GM12892 (cell line): ENCODE measurements at regions not wholly inside any gene's neighbourhood (a gene's known extent, or its start where the extent isn't known, plus 50 kb on each side); places are given as distances from the start of the nearest gene placed in this dataset.

Source experiments
- DNase-seq: peaks from one replicate; pipeline ENCODE4 v3.0.0; 2011; ENCODE audit not compliant: insufficient read length
- FAIRE-seq: peaks from 2 replicates; lab custom pipeline; 2011; peaks lifted over from hg19 to GRCh38; lab: Jason Lieb, UNC
- POLR2A ChIP-seq: IDR thresholded peaks from 2 replicates; pipeline ENCODE4 v1.6.1; 2011; ENCODE audit warnings: low read depth, low read length, control low read depth
- POLR2AphosphoS5 ChIP-seq: IDR thresholded peaks from 2 replicates; pipeline ENCODE4 v1.6.1; 2011; ENCODE audit warnings: low read depth, low read length, control low read depth
- TAF1 ChIP-seq: IDR thresholded peaks from 2 replicates; pipeline ENCODE4 v1.6.1; 2011; ENCODE audit warnings: low read depth, mild to moderate bottlenecking, control low read depth, low read length, borderline replicate concordance

DNA sequence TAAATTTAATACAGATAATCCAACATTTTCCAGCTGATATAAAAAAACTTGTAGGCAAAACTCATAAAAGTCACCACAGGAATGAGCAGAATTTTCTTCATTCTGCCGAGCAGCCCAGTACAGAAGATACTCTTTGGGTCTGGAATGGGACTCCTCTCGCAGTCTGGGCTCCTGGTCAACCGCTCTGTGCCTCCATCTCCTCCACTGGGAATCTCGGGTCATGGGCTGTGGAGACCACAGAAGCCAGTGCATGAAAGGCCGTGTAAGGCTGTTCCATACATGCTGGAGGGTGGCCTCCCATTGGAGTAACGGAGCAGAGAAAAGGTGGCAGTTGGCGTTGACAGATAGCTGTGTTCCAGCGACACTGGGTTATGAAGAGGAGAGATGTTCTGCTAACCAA, 616.4 kb upstream of the MGMT start:
- no peak for DNase-seq
- no peak for FAIRE-seq
- TF ChIP-seq POLR2A (no peak), TAF1 (no peak), POLR2AphosphoS5 (no peak)

DNA sequence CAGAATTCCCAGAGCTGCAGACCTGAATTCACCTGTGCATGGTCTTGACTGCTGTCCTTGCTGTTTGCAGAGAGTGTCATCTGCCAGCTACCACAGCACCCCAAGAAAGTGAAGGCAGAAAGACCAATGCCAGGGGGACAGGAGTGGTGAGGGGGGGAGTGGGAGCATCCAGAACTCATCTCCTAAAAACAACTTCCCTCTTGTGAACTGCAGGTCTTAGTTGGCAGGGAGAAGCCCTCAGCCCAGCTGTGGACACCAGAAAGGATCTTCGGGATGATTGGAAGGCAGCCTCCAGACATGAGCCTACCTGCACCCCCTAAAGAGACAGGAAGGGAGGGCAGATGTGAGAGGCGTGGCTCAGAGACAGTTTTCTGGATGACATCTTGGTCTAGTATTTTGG, 615.8 kb upstream of the MGMT start:
- FAIRE-seq (no peak), DNase-seq (no peak)
- no peak for TF ChIP-seq TAF1
- TF ChIP-seq POLR2AphosphoS5, result no peak
- no peak for TF ChIP-seq POLR2A

DNA sequence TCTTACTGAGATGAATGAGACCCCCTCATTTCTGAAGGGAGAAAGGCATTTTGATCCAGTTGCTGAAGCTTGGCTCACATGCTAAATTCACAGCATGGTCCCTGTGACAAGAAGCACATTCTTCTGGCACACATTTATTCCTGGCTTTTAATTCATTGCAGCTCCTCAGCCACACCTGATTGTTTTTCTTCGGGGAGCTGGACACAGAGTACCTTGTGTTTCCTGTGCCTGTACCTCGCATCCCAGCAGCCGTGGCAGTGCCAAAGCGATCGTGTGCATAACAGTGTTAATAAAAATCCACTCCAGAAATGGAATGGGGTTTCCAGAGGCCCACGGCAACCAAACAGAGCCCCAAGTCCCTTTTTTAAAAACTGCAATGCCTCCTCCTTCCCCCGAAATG, 615.3 kb upstream of the MGMT start:
- no peak for TF ChIP-seq POLR2AphosphoS5
- FAIRE-seq (no peak), DNase-seq (no peak)

DNA sequence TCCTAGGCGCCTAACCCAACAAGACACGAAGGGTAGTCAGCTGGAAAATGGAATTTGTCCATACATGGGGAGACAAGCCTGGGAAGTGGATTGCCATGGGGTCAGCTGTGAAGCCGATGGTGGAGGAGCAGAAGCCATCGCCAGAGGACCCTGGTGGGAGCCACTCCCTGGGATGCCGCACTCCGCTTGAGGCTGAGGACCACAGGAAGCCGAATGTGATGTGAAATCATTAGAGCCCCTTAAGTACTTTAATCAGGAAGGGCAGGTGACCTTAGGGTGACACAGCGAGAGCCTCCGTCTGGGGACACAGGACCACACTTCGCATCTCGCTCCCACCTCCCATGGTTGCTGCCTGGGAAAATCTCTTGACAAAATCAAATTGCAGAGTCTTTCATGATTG, 614.6 kb upstream of the MGMT start:
- FAIRE-seq, result no peak
- DNase-seq, result no peak
- no peak for TF ChIP-seq TAF1
- no peak for TF ChIP-seq POLR2A
- no peak for TF ChIP-seq POLR2AphosphoS5

DNA sequence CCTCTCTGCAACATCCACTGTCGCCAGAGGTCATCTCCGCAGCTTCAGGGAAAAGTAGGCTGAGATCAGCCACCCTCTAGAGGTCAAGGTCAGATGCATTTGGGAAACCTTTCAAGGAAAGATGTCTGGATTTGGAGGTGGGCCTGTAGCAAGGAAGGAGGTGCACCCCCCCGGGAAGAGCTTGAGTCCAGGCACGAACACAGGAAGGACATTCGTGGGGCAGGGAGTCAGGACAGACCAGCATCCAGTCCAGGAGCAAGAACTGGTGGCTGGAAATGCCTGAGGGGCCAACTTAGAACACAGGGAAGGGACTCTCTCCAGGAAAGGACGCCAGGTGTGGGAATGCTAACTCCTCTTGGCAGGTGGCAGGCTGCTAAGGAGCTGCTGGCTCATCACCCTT, 614.1 kb upstream of the MGMT start:
- no peak for TF ChIP-seq TAF1
- TF ChIP-seq POLR2AphosphoS5, result no peak
- no peak for TF ChIP-seq POLR2A
- DNase-seq (no peak), FAIRE-seq (no peak)

DNA sequence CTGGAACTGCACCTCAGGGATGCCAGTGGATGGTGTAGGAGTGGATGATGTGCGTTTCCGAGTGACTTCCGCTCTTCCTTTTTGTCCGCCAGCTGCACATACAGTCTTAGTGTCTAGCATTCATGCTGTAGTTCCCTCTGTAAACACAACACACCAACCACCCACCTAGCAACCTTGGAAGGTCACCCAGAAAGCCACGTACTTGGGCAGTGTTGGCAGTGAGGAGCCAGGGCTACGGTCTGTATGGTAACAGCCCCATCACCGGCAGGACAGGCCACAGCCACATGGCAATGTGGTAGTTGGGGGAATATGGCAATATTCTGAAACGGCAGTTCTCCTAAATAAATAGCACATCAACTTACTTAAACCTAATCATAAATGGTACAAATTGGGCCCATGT, 613.5 kb upstream of the MGMT start:
- no peak for TF ChIP-seq TAF1
- no peak for TF ChIP-seq POLR2A
- TF ChIP-seq POLR2AphosphoS5, result no peak
- FAIRE-seq (no peak), DNase-seq (no peak)

DNA sequence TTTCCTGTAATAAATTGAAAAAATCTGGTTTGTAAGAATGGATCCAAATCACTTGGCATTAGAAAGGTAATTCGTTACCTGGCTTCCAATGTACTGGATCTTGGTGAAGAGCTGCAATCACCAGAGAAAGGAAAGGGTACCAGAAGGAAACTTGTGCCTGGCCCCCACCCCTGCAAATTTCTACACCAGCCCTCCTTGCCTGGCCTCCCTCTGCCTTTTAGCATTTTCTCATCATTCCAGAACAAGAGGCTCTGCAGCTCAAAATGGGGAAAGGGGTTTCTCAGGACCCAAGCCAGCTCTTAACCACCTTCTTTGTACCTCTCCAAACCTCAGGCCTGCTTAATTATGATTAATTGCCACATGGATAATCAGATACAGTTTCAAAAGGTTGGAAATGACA, 612.8 kb upstream of the MGMT start:
- TF ChIP-seq TAF1 (no peak), POLR2A (no peak), POLR2AphosphoS5 (no peak)
- FAIRE-seq (no peak), DNase-seq (no peak)

DNA sequence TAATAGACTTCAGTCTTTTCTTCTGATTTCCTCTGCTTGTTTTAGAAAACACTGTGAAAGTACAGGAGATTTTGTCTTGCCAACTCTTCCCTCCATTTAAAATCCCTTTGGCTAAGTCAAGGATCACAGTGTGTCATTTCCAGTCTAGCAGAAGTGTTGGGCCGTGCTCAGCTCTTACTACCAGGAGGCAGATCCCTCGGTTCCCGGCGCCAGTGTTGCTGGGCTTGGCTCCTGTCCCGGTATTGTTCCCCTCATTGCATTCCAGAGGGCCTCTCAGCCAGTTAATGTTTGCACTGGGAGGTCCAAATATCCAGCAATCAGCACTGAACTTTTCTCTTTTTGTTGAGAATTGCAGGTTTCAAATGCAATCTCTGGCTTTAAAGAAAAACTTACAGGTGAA, 612.1 kb upstream of the MGMT start:
- FAIRE-seq (no peak), DNase-seq (no peak)
- no peak for TF ChIP-seq TAF1
- TF ChIP-seq POLR2AphosphoS5, result no peak
- no peak for TF ChIP-seq POLR2A

DNA sequence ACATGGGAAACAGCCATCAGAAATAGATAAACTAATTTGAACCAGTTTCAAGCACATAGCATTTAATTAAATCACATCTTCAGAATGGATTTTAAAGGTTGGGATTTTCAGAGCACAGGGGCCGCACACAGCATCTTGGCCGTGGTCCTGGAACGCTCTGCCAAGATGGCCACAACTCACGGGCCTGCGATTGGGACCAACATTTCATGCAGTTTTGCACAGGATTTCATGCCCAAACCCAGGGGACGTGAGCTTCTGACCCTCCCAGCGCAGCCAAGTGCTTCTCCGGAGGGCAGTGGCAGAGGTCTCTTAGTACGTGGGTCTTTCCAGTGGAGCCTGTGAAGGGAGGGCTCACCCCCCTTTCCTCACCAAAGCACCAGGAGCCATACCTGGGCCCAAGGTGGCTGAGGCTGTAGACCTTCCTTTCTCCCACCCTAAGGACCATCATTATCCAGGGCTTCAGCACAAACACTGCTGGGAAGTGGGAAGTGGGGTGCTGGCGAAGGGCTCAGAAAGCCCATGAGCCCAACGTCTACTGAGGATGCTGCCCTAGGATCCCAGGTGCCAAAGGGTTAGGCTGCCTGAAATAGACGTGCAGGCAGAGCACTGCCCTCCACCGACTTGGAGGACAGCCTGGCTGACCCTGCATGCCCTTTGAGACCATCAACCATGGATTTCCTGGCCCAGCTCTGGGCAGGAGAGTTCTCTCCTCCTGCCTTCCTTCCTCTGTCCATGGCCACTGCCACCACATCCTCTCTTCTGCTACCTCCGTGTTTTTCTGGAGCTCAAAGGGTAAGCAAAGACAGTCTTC, 611.2 kb upstream of the MGMT start:
- no peak for DNase-seq
- TF ChIP-seq POLR2A (no peak), POLR2AphosphoS5 (no peak), TAF1 (no peak)
- FAIRE-seq, result no peak

DNA sequence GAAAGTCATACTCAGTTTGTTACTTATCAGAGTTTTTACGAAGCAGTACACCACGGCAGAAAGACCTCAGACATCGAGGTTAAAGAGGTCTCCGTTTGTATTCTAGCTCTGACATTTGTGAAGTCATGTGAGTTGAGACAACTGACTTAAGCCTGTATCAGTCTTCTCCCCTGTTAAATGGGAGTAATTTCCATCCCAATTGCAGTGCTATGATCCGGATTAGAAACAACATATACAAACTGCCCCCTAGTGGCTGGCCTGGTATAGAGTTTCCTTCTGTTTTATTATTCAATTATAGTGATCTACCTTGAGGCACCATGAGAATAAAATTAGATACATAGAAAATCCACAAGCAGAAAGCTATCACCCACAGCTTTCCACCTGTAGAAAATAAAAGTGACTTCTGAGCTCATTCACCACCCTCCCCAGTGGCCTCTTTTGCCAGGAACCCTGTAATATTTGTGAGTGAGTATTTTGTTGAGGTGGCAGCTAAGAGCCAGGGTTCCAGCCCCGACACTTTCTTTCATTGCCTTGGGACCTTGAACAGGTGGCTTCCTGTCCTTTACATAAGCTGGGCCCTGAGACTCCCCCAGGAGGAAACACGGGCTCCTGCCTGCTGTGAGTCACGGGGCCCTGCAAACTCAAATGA, 607.2 kb upstream of the MGMT start:
- FAIRE-seq (no peak), DNase-seq (no peak)
- no peak for TF ChIP-seq POLR2AphosphoS5
- TF ChIP-seq TAF1, result no peak
- no peak for TF ChIP-seq POLR2A

DNA sequence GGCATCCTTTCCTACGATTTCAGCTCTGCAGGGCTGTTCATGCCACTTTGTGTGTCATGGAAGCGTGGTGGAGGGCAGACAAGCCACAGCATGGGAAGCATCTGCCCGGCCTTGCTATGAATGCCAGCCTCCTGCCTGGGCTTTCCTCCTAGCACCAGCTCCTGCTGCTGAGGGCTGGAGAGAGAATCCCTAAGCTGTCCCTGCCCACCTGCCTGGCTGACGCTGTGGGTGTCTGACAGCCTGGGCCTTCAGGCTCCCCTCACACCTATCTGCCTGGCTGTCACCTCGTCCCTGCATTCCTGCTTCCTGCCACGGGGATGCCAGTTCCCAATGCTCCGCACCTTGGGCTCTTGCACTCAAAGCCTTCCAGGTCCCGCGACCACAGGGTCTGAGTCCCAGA, 606.5 kb upstream of the MGMT start:
- FAIRE-seq (no peak), DNase-seq (no peak)
- TF ChIP-seq TAF1 (no peak), POLR2A (no peak), POLR2AphosphoS5 (no peak)
